GM23338 (cell line): ENCODE measurements at regions not wholly inside any gene's neighbourhood (a gene's known extent, or its start where the extent isn't known, plus 50 kb on each side); places are given as distances from the start of the nearest gene placed in this dataset.

ENCODE experiments used
- ATAC-seq: fragments of 200-7000 bp; cut with Tn5 transposase; 3 replicates; pipeline ENCODE4 v1.9.1; 2020
- DNase-seq: peaks from one replicate; pipeline ENCODE4 v3.0.0-alpha.2; 2015; ENCODE audit warnings: low spot score
- H2AFZ ChIP-seq: fragments of 200-600 bp; sonication (generic); 2 replicates; pipeline ENCODE4 v1.8.0; 2016; ENCODE audit warnings: antibody characterized with exemption, mild to moderate bottlenecking, moderate library complexity
- H3F3A ChIP-seq: fragments of 200-600 bp; sonication (generic); replicated peaks from 2 replicates; pipeline ENCODE4 v1.8.0; 2017; ENCODE audit warnings: antibody characterized with exemption, mixed run types, low read depth
- H3K27ac ChIP-seq: fragments of 200-600 bp; sonication (generic); 2 replicates; pipeline ENCODE4 v1.6.1; 2016; ENCODE audit warnings: low read depth
- H3K27me3 ChIP-seq: fragments of 200-600 bp; sonication (generic); 2 replicates; pipeline ENCODE4 v1.8.0; 2016; ENCODE audit warnings: mild to moderate bottlenecking, mixed run types, moderate library complexity; ENCODE audit not compliant: insufficient read depth
- H3K36me3 ChIP-seq: fragments of 200-600 bp; sonication (generic); 2 replicates; pipeline ENCODE4 v1.8.0; 2016; ENCODE audit warnings: mild to moderate bottlenecking; ENCODE audit not compliant: insufficient read depth
- H3K4me1 ChIP-seq: fragments of 200-600 bp; sonication (generic); 2 replicates; pipeline ENCODE4 v1.8.0; 2016; ENCODE audit warnings: mild to moderate bottlenecking, moderate library complexity; ENCODE audit not compliant: insufficient read depth
- H3K4me2 ChIP-seq: fragments of 200-600 bp; sonication (generic); 2 replicates; pipeline ENCODE4 v1.7.1; 2017; ENCODE audit warnings: mixed run types
- H3K4me3 ChIP-seq: fragments of 200-600 bp; sonication (generic); 2 replicates; pipeline ENCODE4 v1.6.1; 2016; ENCODE audit warnings: mixed run types
- H3K79me2 ChIP-seq: fragments of 200-600 bp; sonication (generic); replicated peaks from 2 replicates; pipeline ENCODE4 v1.8.0; 2017; ENCODE audit warnings: mild to moderate bottlenecking; ENCODE audit not compliant: insufficient read depth
- H3K9me2 ChIP-seq: fragments of 200-600 bp; sonication (generic); 2 replicates; pipeline ENCODE4 v1.8.0; 2017; ENCODE audit not compliant: insufficient read depth
- H4K20me1 ChIP-seq: fragments of 200-600 bp; sonication (generic); replicated peaks from 2 replicates; pipeline ENCODE4 v1.8.0; 2017; ENCODE audit warnings: mild to moderate bottlenecking; ENCODE audit not compliant: insufficient read depth
- H3K27ac Mint-ChIP-seq: 2 replicates; pipeline ENCODE4 v1.8.0; 2020; ENCODE audit warnings: inconsistent platforms, mild to moderate bottlenecking, moderate library complexity, mixed read lengths
- H3K27me3 Mint-ChIP-seq: 3 replicates; pipeline ENCODE4 v1.8.0; 2022; ENCODE audit warnings: low read depth, mild to moderate bottlenecking, moderate library complexity, mixed read lengths, inconsistent platforms; ENCODE audit not compliant: insufficient read depth, poor library complexity
- H3K36me3 Mint-ChIP-seq: 3 replicates; pipeline ENCODE4 v1.8.0; 2021; ENCODE audit warnings: low read depth, mild to moderate bottlenecking, inconsistent platforms, moderate library complexity, mixed read lengths
- H3K4me1 Mint-ChIP-seq: 3 replicates; pipeline ENCODE4 v1.8.0; 2020; ENCODE audit warnings: mild to moderate bottlenecking, inconsistent platforms, mixed read lengths
- H3K4me3 Mint-ChIP-seq: 3 replicates; pipeline ENCODE4 v1.8.0; 2021; ENCODE audit warnings: moderate library complexity, mild to moderate bottlenecking, inconsistent platforms, mixed read lengths
- H3K9me3 Mint-ChIP-seq: 3 replicates; pipeline ENCODE4 v1.8.0; 2020; ENCODE audit warnings: moderate library complexity, mild to moderate bottlenecking, inconsistent platforms, mixed read lengths
- CREB1 ChIP-seq: fragments of 250-450 bp; sonication (Bioruptor Pico); IDR thresholded peaks from 2 replicates; pipeline ENCODE4 v1.5.0; 2020; ENCODE audit warnings: low read depth, mild to moderate bottlenecking, moderate library complexity
- CTCF ChIP-seq, 2 experiments: fragments of 200-600 bp in 1 of 2; sonication (generic) in 1 of 2; conservative IDR thresholded peaks; 2 replicates each; pipeline versions ENCODE4 v1.5.1 to v1.6.1; 2016 to 2017; ENCODE audit warnings: antibody characterized with exemption in 2 of 2, low read depth in 2 of 2, mild to moderate bottlenecking in 2 of 2, moderate library complexity in 1 of 2
- ETS1 ChIP-seq: IDR thresholded peaks from 2 replicates; pipeline ENCODE4 v1.6.1; 2016; ENCODE audit warnings: antibody characterized with exemption
- EZH2 ChIP-seq: fragments of 200-600 bp; sonication (generic); IDR thresholded peaks from one replicate; pipeline ENCODE4 v1.8.0; 2017; ENCODE audit warnings: antibody characterized with exemption, mild to moderate bottlenecking, low read depth; ENCODE audit not compliant: unreplicated experiment
- EZH2phosphoT487 ChIP-seq: fragments of 200-600 bp; sonication (generic); IDR thresholded peaks from one replicate; pipeline ENCODE4 v1.8.1; 2018; ENCODE audit warnings: antibody characterized with exemption; ENCODE audit not compliant: unreplicated experiment
- JUNB ChIP-seq: IDR thresholded peaks from one replicate; pipeline ENCODE4 v1.6.1; 2016; ENCODE audit warnings: antibody characterized with exemption; ENCODE audit not compliant: unreplicated experiment
- POLR2AphosphoS5 ChIP-seq: IDR thresholded peaks from 2 replicates; pipeline ENCODE4 v1.6.1; 2016; ENCODE audit warnings: antibody characterized with exemption, low read depth
- REST ChIP-seq: IDR thresholded peaks from one replicate; pipeline ENCODE4 v1.6.1; 2018; ENCODE audit warnings: antibody characterized with exemption; ENCODE audit not compliant: unreplicated experiment
- STAT1 ChIP-seq: IDR thresholded peaks from one replicate; pipeline ENCODE4 v1.6.1; 2016; ENCODE audit warnings: antibody characterized with exemption; ENCODE audit not compliant: unreplicated experiment
- ZNF114 ChIP-seq: fragments of 250-450 bp; sonication (Bioruptor Pico); IDR thresholded peaks from 2 replicates; pipeline ENCODE4 v1.5.0; 2020; ENCODE audit warnings: mild to moderate bottlenecking, moderate library complexity
- ZNF331 ChIP-seq: fragments of 250-450 bp; sonication (Bioruptor Pico); IDR thresholded peaks from 2 replicates; pipeline ENCODE4 v1.5.0; 2020; ENCODE audit warnings: low read depth, mild to moderate bottlenecking, moderate library complexity
- ZNF462 ChIP-seq: fragments of 250-450 bp; sonication (Bioruptor Pico); IDR thresholded peaks from 2 replicates; pipeline ENCODE4 v1.5.0; 2020; ENCODE audit warnings: mild to moderate bottlenecking, moderate library complexity

GRCh38 chr7:17477182-17477581 is 178.7 kb downstream of the AHR start:
- Histone ChIP-seq H3K79me2 (no peaks in the 10 kb centered on the region), H3K4me3 (no peak overlapping the region), H3K9me2 (no peaks in the 10 kb centered on the region; the same call in 1 of the 2 replicates), H3K27me3 (no peaks in the 10 kb centered on the region), H3K36me3 (no peaks in the 10 kb centered on the region), H4K20me1 (no peaks in the 10 kb centered on the region), H3K4me2 (no peak overlapping the region), H2AFZ (no peak overlapping the region), H3K27ac (no peak overlapping the region), H3F3A (no peaks in the 10 kb centered on the region), H3K4me1 (no peaks in the 10 kb centered on the region)
- no peak overlapping the region; the same call in 1 of the 2 replicates for H3K27ac Mint-ChIP-seq
- TF ChIP-seq JUNB, result no peak
- TF ChIP-seq CTCF (conservative IDR thresholded peaks at IDR 0.05; ENCODE audit: low read depth in 2 of 2), result no peak
- TF ChIP-seq ZNF462 (CRISPR knock-in tag), result no peak
- TF ChIP-seq POLR2AphosphoS5, result no peak
- TF ChIP-seq ETS1, result no peak
- TF ChIP-seq STAT1, result no peak
- no peak for TF ChIP-seq EZH2
- TF ChIP-seq CREB1, result no peak
- TF ChIP-seq ZNF114 (CRISPR knock-in tag), result no peak
- no peak for TF ChIP-seq REST
- no peak for TF ChIP-seq EZH2phosphoT487
- no peak for TF ChIP-seq ZNF331 (CRISPR knock-in tag)
- no peaks in the 10 kb centered on the region for H3K36me3 Mint-ChIP-seq
- H3K27me3 Mint-ChIP-seq, result no peaks in the 10 kb centered on the region
- peaks cover 3% of the 10 kb centered on the region for H3K4me1 Mint-ChIP-seq
- ATAC-seq, result no peak
- DNase-seq, result no peak
- no peaks in the 10 kb centered on the region for H3K9me3 Mint-ChIP-seq
- no peak overlapping the region for H3K4me3 Mint-ChIP-seq
